KMS-11 (cell line): ENCODE measurements at regions not wholly inside any gene's neighbourhood (a gene's known extent, or its start where the extent isn't known, plus 50 kb on each side); places are given as distances from the start of the nearest gene placed in this dataset.
"Not testable (repeated sequence)": the region's sequence is repeated elsewhere in the genome, so short reads cannot be mapped to it uniquely, and the experiment has no call there.

Source experiments
- H2AFZ ChIP-seq: fragments of 200-600 bp; sonication (generic); 2 replicates; pipeline ENCODE4 v1.6.1; 2016; ENCODE audit warnings: antibody characterized with exemption, mixed run types, low read depth
- H3K27ac ChIP-seq: fragments of 200-600 bp; sonication (generic); 2 replicates; pipeline ENCODE4 v1.6.1; 2016; ENCODE audit warnings: mild to moderate bottlenecking, mixed run types
- H3K27me3 ChIP-seq: fragments of 200-600 bp; sonication (generic); 2 replicates; pipeline ENCODE4 v1.6.1; 2017; ENCODE audit warnings: mild to moderate bottlenecking, low read depth, mixed run types, moderate library complexity; ENCODE audit not compliant: insufficient read depth
- H3K36me3 ChIP-seq: fragments of 200-600 bp; sonication (generic); 2 replicates; pipeline ENCODE4 v1.6.1; 2017; ENCODE audit warnings: mild to moderate bottlenecking, mixed run types; ENCODE audit not compliant: insufficient read depth
- H3K4me1 ChIP-seq: fragments of 200-600 bp; sonication (generic); 2 replicates; pipeline ENCODE4 v1.6.1; 2016; ENCODE audit warnings: mild to moderate bottlenecking, low read depth, mixed run types; ENCODE audit not compliant: poor library complexity, severe bottlenecking
- H3K4me2 ChIP-seq: fragments of 200-600 bp; sonication (generic); 2 replicates; pipeline ENCODE4 v1.7.0; 2016; ENCODE audit warnings: mild to moderate bottlenecking, mixed run types
- H3K4me3 ChIP-seq: fragments of 200-600 bp; sonication (generic); IDR thresholded peaks from 2 replicates; pipeline ENCODE4 v1.6.1; 2017; ENCODE audit warnings: low read depth, low read length, mixed read lengths; ENCODE audit not compliant: insufficient read depth
- H3K79me2 ChIP-seq: fragments of 200-600 bp; sonication (generic); 2 replicates; pipeline ENCODE4 v1.6.1; 2016; ENCODE audit warnings: low read depth, mixed run types; ENCODE audit not compliant: insufficient read depth
- H3K9ac ChIP-seq: fragments of 200-600 bp; sonication (generic); 2 replicates; pipeline ENCODE4 v1.6.1; 2016; ENCODE audit warnings: mild to moderate bottlenecking, mixed run types
- H4K20me1 ChIP-seq: fragments of 200-600 bp; sonication (generic); 2 replicates; pipeline ENCODE4 v1.6.1; 2016; ENCODE audit warnings: mild to moderate bottlenecking, mixed run types; ENCODE audit not compliant: insufficient read depth
- CTCF ChIP-seq: fragments of 200-600 bp; sonication (generic); conservative IDR thresholded peaks from 2 replicates; pipeline ENCODE4 v1.6.1; 2017; ENCODE audit warnings: low read depth, mild to moderate bottlenecking, antibody characterized with exemption, low read length, moderate library complexity, mixed read lengths

- Histone ChIP-seq H3K79me2 (no peaks in the 10 kb centered on the region), H4K20me1 (no peaks in the 10 kb centered on the region), H3K27ac (no peak overlapping the region), H3K4me3 (no peak overlapping the region), H3K4me2 (no peak overlapping the region), H3K27me3 (no peaks in the 10 kb centered on the region), H2AFZ (no peak overlapping the region), H3K4me1 (peaks cover 19% of the 10 kb centered on the region), H3K9ac (no peak overlapping the region), H3K36me3 (no peaks in the 10 kb centered on the region)
- no peak for TF ChIP-seq CTCF
Observed at GRCh38 chr1:157380523-157380922, 171.8 kb downstream of the FCRL5 start.

DNA sequence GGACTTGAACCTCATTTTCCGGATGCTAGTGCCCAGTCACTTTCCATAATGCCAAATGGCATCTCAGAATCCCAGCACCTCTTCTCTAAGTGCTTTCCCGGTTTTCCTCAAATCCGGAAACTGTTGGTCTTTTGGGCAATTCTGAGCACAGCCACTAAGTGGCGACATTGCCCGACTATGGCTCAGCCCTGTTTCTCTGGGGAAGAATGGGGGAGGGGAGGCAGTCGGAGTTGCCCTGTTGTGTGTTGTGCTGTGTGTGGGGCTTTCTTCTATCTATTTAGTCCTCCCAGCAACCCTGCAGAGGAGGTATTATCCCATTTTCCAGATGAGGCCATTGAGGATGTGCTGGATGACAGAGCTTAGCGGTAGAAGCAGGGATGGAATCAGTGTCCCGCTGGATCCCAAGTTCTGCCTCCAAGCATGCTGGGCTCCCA lies 175.0 kb downstream of the FCRL5 start:
- H3K36me3 ChIP-seq, H3K4me3 ChIP-seq, H3K9ac ChIP-seq, H3K4me2 ChIP-seq, H3K79me2 ChIP-seq, H3K27ac ChIP-seq, H4K20me1 ChIP-seq, H3K27me3 ChIP-seq: not testable (repeated sequence)
- TF ChIP-seq CTCF: peak; percentile 100
- Histone ChIP-seq H3K4me1 (peaks cover 31% of the 10 kb centered on the region), H2AFZ (peak overlapping the region; percentile 27)

- Histone ChIP-seq H3K27ac (no peak overlapping the region), H3K4me3 (no peak overlapping the region), H3K36me3 (no peaks in the 10 kb centered on the region), H4K20me1 (no peaks in the 10 kb centered on the region), H3K4me2 (no peak overlapping the region), H2AFZ (peak overlapping the region; percentile 27), H3K79me2 (no peaks in the 10 kb centered on the region), H3K4me1 (peaks cover 31% of the 10 kb centered on the region), H3K9ac (no peak overlapping the region), H3K27me3 (no peaks in the 10 kb centered on the region)
- TF ChIP-seq CTCF: no peak
Observed at GRCh38 chr1:157376681-157377080, 175.6 kb downstream of the FCRL5 start.

- H3K27me3 ChIP-seq, H3K79me2 ChIP-seq, H3K9ac ChIP-seq, H3K36me3 ChIP-seq, H4K20me1 ChIP-seq: not testable (repeated sequence)
- peak overlapping the region; percentile 18; the same call in 1 of the 2 replicates for H2AFZ ChIP-seq
- H3K4me3 ChIP-seq: peak overlapping the region; percentile 43
- peak overlapping the region; percentile 43 for H3K27ac ChIP-seq
- peak overlapping the region; percentile 55 for H3K4me2 ChIP-seq
- peaks cover 57% of the 10 kb centered on the region for H3K4me1 ChIP-seq
Observed at GRCh38 chr1:157372311-157372710, 180.0 kb downstream of the FCRL5 start.

DNA sequence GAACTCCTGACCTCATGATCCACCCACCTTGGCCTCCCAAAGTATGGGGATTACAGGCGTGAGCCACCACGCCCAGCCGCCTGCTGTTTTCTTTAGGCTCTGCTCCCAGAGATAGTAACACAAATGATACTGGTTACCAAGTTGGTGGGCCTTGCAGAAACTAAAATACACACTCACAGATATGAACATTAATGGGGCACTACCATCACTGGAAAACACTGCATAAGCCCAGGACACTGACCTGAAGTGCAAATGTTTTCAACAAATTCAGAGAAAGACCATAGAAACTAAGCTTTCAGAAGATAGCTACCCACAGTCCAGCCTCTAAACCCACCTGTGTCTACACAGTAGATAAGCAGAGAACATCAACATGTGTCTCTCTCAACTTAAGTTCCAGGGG lies 180.5 kb downstream of the FCRL5 start:
- Histone ChIP-seq H3K27me3 (no peaks in the 10 kb centered on the region), H3K9ac (no peak overlapping the region), H3K79me2 (no peaks in the 10 kb centered on the region), H3K27ac (peak overlapping the region; percentile 43), H3K4me1 (peaks cover 57% of the 10 kb centered on the region), H3K4me3 (peak overlapping the region; percentile 43), H3K4me2 (peak overlapping the region; percentile 55), H3K36me3 (no peaks in the 10 kb centered on the region), H2AFZ (peak overlapping the region; percentile 18; the same call in 1 of the 2 replicates), H4K20me1 (no peaks in the 10 kb centered on the region)
- no peak for TF ChIP-seq CTCF
